Lung (tissue), 11 donors: ENCODE measurements at regions not wholly inside any gene's neighbourhood (a gene's known extent, or its start where the extent isn't known, plus 50 kb on each side); places are given as distances from the start of the nearest gene placed in this dataset.

Source experiments
- ATAC-seq: fragments of 200-7000 bp; cut with Tn5 transposase; one replicate; pipeline ENCODE4 v1.9.1; 2020; ENCODE audit warnings: moderate number of reproducible peaks; ENCODE audit not compliant: insufficient read depth, low FRiP score
- DNase-seq, 3 donors: peaks; one replicate each; pipeline ENCODE4 v3.0.0-alpha.2; 2013 to 2017
- H3K27ac ChIP-seq, 2 donors: one replicate each; pipeline ENCODE4 v1.5.1; 2013; ENCODE audit warnings: mild to moderate bottlenecking in 2 of 2, moderate library complexity in 2 of 2, control low read depth in 1 of 2, inconsistent platforms in 1 of 2, low read depth in 1 of 2, low read length in 1 of 2
- H3K27me3 ChIP-seq, 3 donors: one replicate each; pipeline ENCODE4 v1.5.1; 2013; ENCODE audit warnings: low read length in 2 of 3; ENCODE audit not compliant: control insufficient read depth in 3 of 3, insufficient read depth in 3 of 3
- H3K36me3 ChIP-seq, 4 donors: one replicate each; pipeline ENCODE4 v1.5.1; 2013; ENCODE audit warnings: low read length in 4 of 4, mild to moderate bottlenecking in 1 of 4, moderate library complexity in 1 of 4; ENCODE audit not compliant: control insufficient read depth in 4 of 4, insufficient read depth in 4 of 4
- H3K4me1 ChIP-seq, 5 donors: one replicate each; pipeline ENCODE4 v1.5.1; 2013; ENCODE audit warnings: low read length in 5 of 5, mild to moderate bottlenecking in 2 of 5, moderate library complexity in 1 of 5; ENCODE audit not compliant: control insufficient read depth in 5 of 5, insufficient read depth in 5 of 5
- H3K4me3 ChIP-seq: one replicate; pipeline ENCODE4 v1.5.1; 2013; ENCODE audit warnings: mild to moderate bottlenecking, control low read depth, moderate library complexity
- H3K9ac ChIP-seq, 2 donors: one replicate each; pipeline ENCODE4 v1.5.1; 2013; ENCODE audit warnings: low read length in 2 of 2, control low read depth in 1 of 2; ENCODE audit not compliant: insufficient read depth in 1 of 2
- H3K9me3 ChIP-seq, 4 donors: one replicate each; pipeline ENCODE4 v1.5.1; 2013; ENCODE audit warnings: low read length in 3 of 4, mild to moderate bottlenecking in 1 of 4, moderate library complexity in 1 of 4; ENCODE audit not compliant: control insufficient read depth in 4 of 4, insufficient read depth in 3 of 4
- WGBS, 2 donors: extraction: QIAGEN DNeasy Blood & Tissue Kit; methylation state at CpG; one replicate each; pipeline ENCODE4 v1.1.7; 2013; 5-methylcytosine and 5-hydroxymethylcytosine counted together
- TF ChIP-seq, protein P1 (sequence below): IDR thresholded peaks from 2 replicates; pipeline ENCODE4 v1.5.1; 2012; ENCODE audit warnings: mild to moderate bottlenecking; ENCODE audit errors: control extremely low read depth, extremely low read depth
- donor health status: control.
- donor health status: control.
- donor health status: Bipolar disorder and iron deficiency.
- donor health status: healthy.
- donor health status: DM: yes; HTN: yes; CAD: no.

DNA sequence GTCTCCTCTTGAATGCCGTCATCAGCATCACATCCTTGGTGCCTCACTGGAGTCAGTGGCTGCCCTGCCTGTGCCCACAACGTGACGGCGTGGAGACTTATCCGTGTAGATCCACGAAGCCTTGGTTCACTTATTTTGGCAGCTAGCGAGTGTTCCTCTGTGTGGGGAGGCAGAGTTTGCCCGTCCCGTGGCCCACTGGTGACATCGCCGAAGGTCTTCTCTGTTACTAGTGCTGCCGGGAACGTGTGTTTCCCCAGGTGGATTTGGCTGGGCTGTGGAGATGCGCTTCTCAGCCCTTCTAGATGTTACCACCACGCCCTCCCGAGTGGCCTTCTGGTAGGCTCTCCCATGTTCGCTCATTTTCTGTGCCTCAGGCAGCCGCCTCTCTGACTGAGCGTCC is 169.6 kb downstream of the SEC14L1 start:
- no peak overlapping the region for H3K27ac ChIP-seq
- DNase-seq (no peak), ATAC-seq (no peak)
- TF ChIP-seq, protein P1, sequence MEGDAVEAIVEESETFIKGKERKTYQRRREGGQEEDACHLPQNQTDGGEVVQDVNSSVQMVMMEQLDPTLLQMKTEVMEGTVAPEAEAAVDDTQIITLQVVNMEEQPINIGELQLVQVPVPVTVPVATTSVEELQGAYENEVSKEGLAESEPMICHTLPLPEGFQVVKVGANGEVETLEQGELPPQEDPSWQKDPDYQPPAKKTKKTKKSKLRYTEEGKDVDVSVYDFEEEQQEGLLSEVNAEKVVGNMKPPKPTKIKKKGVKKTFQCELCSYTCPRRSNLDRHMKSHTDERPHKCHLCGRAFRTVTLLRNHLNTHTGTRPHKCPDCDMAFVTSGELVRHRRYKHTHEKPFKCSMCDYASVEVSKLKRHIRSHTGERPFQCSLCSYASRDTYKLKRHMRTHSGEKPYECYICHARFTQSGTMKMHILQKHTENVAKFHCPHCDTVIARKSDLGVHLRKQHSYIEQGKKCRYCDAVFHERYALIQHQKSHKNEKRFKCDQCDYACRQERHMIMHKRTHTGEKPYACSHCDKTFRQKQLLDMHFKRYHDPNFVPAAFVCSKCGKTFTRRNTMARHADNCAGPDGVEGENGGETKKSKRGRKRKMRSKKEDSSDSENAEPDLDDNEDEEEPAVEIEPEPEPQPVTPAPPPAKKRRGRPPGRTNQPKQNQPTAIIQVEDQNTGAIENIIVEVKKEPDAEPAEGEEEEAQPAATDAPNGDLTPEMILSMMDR = no peak
- H3K36me3 ChIP-seq = no peaks in the 10 kb centered on the region
- H3K4me3 ChIP-seq = no peak overlapping the region
- no peak overlapping the region for H3K9ac ChIP-seq
- 92 to 97% methylated on average over 19 of the region's 19 CpGs for WGBS, 2 donors
- peaks cover 0 to 31% (median 11%) of the 10 kb centered on the region in 5 donors for H3K4me1 ChIP-seq
- no peaks in the 10 kb centered on the region for H3K27me3 ChIP-seq
- H3K9me3 ChIP-seq = no peaks in the 10 kb centered on the region

DNA sequence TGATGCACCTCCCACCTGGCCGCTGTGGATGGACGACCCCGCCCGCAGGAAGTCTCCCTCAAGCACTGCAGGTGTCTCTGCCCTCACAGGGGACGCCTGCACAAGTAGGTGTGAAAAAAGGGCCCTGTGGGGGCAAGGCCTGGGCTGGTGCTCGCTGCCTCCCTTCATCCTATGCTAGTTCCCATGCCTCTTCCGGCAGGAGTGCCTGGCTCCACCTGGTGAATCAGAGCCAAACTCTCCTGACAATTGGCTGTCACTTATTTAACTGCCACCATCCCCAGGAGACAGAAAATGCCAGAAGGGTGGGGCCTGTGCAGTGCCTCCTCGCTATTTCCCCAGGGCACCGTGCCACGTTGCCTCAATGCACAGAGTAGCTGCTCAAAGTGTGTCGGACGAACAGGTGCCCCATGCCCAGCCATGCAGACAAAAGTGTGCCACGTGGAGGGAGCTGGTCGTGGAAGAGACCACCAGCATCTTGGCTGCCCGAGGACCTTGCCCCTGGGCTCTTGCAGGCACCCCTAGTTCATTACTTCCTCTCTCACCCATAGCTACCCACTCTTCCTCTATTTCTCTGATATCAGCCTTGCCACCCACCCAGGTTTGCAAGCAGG is 170.7 kb downstream of the SEC14L1 start:
- no peaks in the 10 kb centered on the region for H3K9me3 ChIP-seq
- DNase-seq = no peak
- TF ChIP-seq, protein P1 = no peak
- WGBS, 2 donors = 77 to 85% methylated on average over 15 of the region's 15 CpGs
- H3K36me3 ChIP-seq = no peaks in the 10 kb centered on the region
- H3K4me3 ChIP-seq = no peak overlapping the region
- no peak overlapping the region for H3K27ac ChIP-seq
- no peaks in the 10 kb centered on the region for H3K27me3 ChIP-seq
- ATAC-seq = no peak
- H3K4me1 ChIP-seq = peaks cover 0 to 37% (median 11%) of the 10 kb centered on the region in 5 donors
- H3K9ac ChIP-seq = no peak overlapping the region

DNA sequence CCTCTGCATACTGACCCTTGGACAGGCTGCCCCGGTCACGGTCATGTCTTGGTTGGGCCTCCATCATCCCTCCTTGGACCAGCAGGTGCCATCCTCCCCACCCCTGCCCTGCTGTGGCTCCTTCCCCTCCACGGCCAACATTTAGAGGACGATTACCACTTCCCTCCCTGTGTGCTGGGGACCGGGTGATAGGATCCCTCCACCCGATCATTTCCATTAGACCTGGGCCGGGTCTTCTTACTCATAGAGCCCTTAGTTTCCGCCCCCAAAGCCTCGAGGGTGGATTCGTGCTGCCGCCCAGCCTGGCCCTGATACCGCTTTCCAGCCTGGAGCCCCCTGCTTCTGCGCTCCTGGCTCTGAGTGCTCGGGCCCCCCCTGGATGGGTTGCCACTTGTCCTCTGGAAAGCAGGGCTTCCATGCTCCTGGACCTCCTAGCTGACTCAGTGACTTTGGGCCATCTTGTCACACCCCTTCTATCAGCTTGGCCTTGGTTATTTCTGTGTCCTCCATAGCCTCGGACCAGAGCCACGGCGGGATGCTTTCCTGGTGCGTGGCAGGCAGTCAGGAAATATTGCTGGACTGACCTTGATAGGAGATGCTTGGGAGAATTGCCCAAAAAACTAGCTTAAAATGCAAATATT is 171.4 kb downstream of the SEC14L1 start:
- DNase-seq = no peak
- Histone ChIP-seq H3K36me3 (no peaks in the 10 kb centered on the region), H3K27me3 (no peaks in the 10 kb centered on the region), H3K9ac (no peak overlapping the region), H3K4me1 (peaks cover 0 to 37% (median 11%) of the 10 kb centered on the region in 5 donors), H3K27ac (no peak overlapping the region), H3K4me3 (no peak overlapping the region), H3K9me3 (no peaks in the 10 kb centered on the region)
- TF ChIP-seq, protein P1 = no peak
- ATAC-seq = no peak
- WGBS, 2 donors = 78 to 89% methylated on average over 18 of the region's 18 CpGs
